K562 (cell line): ENCODE measurements at regions not wholly inside any gene's neighbourhood (a gene's known extent, or its start where the extent isn't known, plus 50 kb on each side); places are given as distances from the start of the nearest gene placed in this dataset.

Experiments used
- BACH1 ChIP-seq: fragments of 200-800 bp; sonication (Bioruptor generic); IDR thresholded peaks from 2 replicates; pipeline ENCODE4 v1.6.1; 2016; ENCODE audit warnings: missing genetic modification characterization, missing compliant biosample characterization
- BCOR ChIP-seq: fragments of 450-650 bp; IDR thresholded peaks from 2 replicates; pipeline ENCODE4 v1.6.1; 2016
- CBX8 ChIP-seq: fragments of 200-600 bp; sonication (generic); IDR thresholded peaks from 2 replicates; pipeline ENCODE4 v1.6.1; 2012; ENCODE audit warnings: borderline replicate concordance, mixed run types, low read depth, mild to moderate bottlenecking, moderate library complexity, mixed read lengths, low read length, control low read depth, inconsistent platforms; ENCODE audit not compliant: poor library complexity, severe bottlenecking; ENCODE audit errors: extremely low read depth
- RNF2 ChIP-seq: sonication (generic); IDR thresholded peaks from 2 replicates; pipeline ENCODE4 v1.6.1; 2016
- SRF ChIP-seq, 2 experiments: fragments of 250-450, 450-650 bp in 1 of 2; sonication (Bioruptor Pico) in 1 of 2; sonication (generic) in 1 of 2; formaldehyde crosslinking; IDR thresholded peaks; 2 replicates each; pipeline versions ENCODE4 v1.5.0 to v1.5.1; 2020 to 2022; ENCODE audit warnings: mild to moderate bottlenecking in 1 of 2, missing genetic modification reagents in 1 of 2
- ZNF274 ChIP-seq: IDR thresholded peaks from 2 replicates; pipeline ENCODE4 v1.6.1; 2011; ENCODE audit warnings: low read depth, mild to moderate bottlenecking, low read length, moderate library complexity, borderline replicate concordance
- TF ChIP-seq, protein P1 (sequence below): fragments of 250-450 bp; sonication (Bioruptor Pico); IDR thresholded peaks from 2 replicates; pipeline ENCODE4 v1.8.0; 2021; ENCODE audit warnings: borderline replicate concordance, mild to moderate bottlenecking, moderate library complexity; ENCODE audit not compliant: poor library complexity, severe bottlenecking

DNA sequence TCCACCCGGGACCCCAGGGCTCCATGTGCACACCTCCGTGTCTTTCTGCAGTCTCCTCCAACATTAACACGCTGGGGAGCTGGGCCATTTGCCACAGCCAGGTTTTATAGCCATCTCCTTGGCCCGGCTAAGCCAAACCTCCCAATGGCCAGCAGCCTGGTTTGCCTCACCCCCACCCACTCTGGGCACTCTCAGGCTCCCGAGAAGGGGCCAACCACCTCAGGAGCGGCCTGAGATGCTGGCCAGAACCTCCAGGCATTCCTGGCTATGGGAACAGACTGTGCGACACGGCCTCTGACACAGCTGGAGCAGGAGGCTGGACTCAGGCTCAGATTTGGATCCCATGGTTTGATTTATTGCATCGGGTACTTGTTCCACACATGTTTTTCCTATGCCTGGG is 289.7 kb downstream of the RPLP1 start:
- TF ChIP-seq BACH1 (tag): no peak
- TF ChIP-seq RNF2: no peak
- TF ChIP-seq BCOR: no peak
- no peak for TF ChIP-seq ZNF274
- TF ChIP-seq, protein P1, sequence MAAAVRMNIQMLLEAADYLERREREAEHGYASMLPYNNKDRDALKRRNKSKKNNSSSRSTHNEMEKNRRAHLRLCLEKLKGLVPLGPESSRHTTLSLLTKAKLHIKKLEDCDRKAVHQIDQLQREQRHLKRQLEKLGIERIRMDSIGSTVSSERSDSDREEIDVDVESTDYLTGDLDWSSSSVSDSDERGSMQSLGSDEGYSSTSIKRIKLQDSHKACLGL (CRISPR knock-in tag): no peak
- no peak for TF ChIP-seq CBX8
- no peak for TF ChIP-seq SRF (CRISPR knock-in tag; IDR thresholded peaks at IDR 0.05)
